GM21786 (cell line): ENCODE measurements at regions not wholly inside any gene's neighbourhood (a gene's known extent, or its start where the extent isn't known, plus 50 kb on each side); places are given as distances from the start of the nearest gene placed in this dataset.
"Not testable (repeated sequence)": the region's sequence is repeated elsewhere in the genome, so short reads cannot be mapped to it uniquely, and the experiment has no call there.

ENCODE experiments used
- ATAC-seq: cut with Tn5 transposase; IDR thresholded peaks from one replicate; pipeline ENCODE4 v1.9.1; 2021; ENCODE audit not compliant: unreplicated experiment

- no peak for ATAC-seq
Measured at GRCh38 chr1:234849832-234850231, 239.9 kb upstream of the IRF2BP2 start.

- ATAC-seq: no peak
Measured at GRCh38 chr1:234848972-234849649, 239.1 kb upstream of the IRF2BP2 start.

- not testable (repeated sequence) for ATAC-seq
Measured at GRCh38 chr1:234846813-234847212, 236.8 kb upstream of the IRF2BP2 start.

- ATAC-seq: no peak
Measured at GRCh38 chr1:234845836-234846235, 235.9 kb upstream of the IRF2BP2 start.

- ATAC-seq: no peak
Measured at GRCh38 chr1:234845097-234845660, 235.2 kb upstream of the IRF2BP2 start.

GRCh38 chr1:234844479-234845031 lies 234.6 kb upstream of the IRF2BP2 start:
- no peak for ATAC-seq

- no peak for ATAC-seq
Measured at GRCh38 chr1:234843946-234844345, 234.0 kb upstream of the IRF2BP2 start.

- peak; percentile 75 for ATAC-seq
Measured at GRCh38 chr1:234842726-234843641, 233.0 kb upstream of the IRF2BP2 start.

- ATAC-seq: no peak
Measured at GRCh38 chr1:234841710-234842231, 231.8 kb upstream of the IRF2BP2 start.

- no peak for ATAC-seq
Measured at GRCh38 chr1:234841281-234841680, 231.3 kb upstream of the IRF2BP2 start.

- no peak for ATAC-seq
Measured at GRCh38 chr1:234840843-234841242, 230.9 kb upstream of the IRF2BP2 start.

GRCh38 chr1:234840253-234840652 lies 230.3 kb upstream of the IRF2BP2 start:
- ATAC-seq: no peak

GRCh38 chr1:234839663-234840062 lies 229.7 kb upstream of the IRF2BP2 start:
- no peak for ATAC-seq

- ATAC-seq: no peak
Measured at GRCh38 chr1:234838820-234839219, 228.8 kb upstream of the IRF2BP2 start.

GRCh38 chr1:234838182-234838581 lies 228.2 kb upstream of the IRF2BP2 start:
- no peak for ATAC-seq

- ATAC-seq: no peak
Measured at GRCh38 chr1:234837713-234838112, 227.7 kb upstream of the IRF2BP2 start.

- ATAC-seq: no peak
Measured at GRCh38 chr1:234836776-234837357, 226.9 kb upstream of the IRF2BP2 start.

- no peak for ATAC-seq
Measured at GRCh38 chr1:234836045-234836681, 226.2 kb upstream of the IRF2BP2 start.

GRCh38 chr1:234835239-234835638 lies 225.3 kb upstream of the IRF2BP2 start:
- ATAC-seq: no peak

- ATAC-seq: no peak
Measured at GRCh38 chr1:234833646-234834045, 223.7 kb upstream of the IRF2BP2 start.
